ENCODE measurements at regions not wholly inside any gene's neighbourhood (a gene's known extent, or its start where the extent isn't known, plus 50 kb on each side); places are given as distances from the start of the nearest gene placed in this dataset.

DNA sequence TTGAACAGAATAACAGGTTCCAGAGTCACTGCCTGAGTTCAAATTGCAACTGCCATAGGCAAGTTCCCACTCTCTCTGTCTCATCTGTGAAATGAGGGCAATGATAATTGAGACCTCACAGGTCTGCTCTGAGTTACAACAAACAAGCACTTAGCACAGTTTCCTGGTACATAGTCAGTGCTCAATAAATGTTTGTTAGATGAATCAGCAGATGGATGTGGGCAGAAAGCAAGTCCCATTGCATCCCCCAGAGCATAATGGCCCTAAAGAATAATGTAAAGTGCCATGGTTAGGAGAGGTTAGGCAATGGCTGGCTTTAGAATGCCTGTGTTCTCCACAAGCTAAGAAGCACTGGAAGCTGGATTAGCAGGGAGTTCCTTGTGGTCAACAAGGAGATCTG, 136.5 kb upstream of the LARP1 start:
- H3K27me3 Mint-ChIP-seq: peaks cover 19% of the 10 kb centered on the region
- no peak overlapping the region for H3K27ac Mint-ChIP-seq
- no peak overlapping the region for H3K4me3 Mint-ChIP-seq
- no peaks in the 10 kb centered on the region for H3K36me3 Mint-ChIP-seq
- no peaks in the 10 kb centered on the region for H3K4me1 Mint-ChIP-seq
- H3K9me3 Mint-ChIP-seq: peaks cover 0 to 2% (median 0%) of the 10 kb centered on the region in 3 donors

DNA sequence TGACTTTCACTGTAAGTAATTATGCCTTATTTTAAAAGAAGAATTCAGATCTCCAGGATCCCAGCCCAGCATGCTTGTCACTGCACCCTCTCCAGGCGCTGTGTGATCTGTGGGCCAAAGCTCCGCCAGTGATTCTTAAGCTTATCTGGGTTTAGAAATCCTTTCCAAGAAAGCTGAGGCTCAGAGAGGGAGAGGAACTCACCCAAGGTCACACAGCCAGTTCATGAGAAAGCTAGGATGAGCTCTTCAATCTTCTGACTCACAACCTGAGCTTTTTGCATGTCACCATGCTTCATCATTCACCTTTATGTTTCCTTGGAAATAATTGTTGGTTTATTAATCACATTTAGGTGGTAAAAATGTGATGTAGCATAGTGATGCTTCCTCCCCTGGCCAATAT, 136.6 kb upstream of the HAND1 start:
- H3K4me1 Mint-ChIP-seq: peaks cover 0 to 7% (median 5%) of the 10 kb centered on the region in 3 donors
- H3K36me3 Mint-ChIP-seq: no peaks in the 10 kb centered on the region
- H3K27me3 Mint-ChIP-seq: peaks cover 36% of the 10 kb centered on the region
- no peak overlapping the region for H3K27ac Mint-ChIP-seq
- H3K4me3 Mint-ChIP-seq: no peak overlapping the region
- H3K9me3 Mint-ChIP-seq: peaks cover 0 to 2% (median 0%) of the 10 kb centered on the region in 3 donors

DNA sequence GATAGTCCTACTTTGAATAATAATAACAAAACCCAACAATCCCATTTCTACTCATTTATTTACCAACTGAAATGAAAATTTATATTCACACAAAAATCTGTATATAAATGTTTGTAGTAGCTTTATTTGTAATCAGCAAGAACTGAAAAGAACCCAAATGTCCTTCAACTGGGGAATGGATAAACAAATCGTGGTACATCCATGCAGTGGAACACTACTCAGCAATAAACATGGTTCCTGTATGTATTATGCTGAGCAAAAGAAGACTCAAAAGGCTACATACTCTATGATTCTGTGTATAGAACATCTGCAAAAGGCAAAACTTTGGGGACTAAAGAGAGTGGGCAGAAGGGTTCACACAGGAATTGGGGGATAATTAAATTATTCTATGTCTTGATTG, 136.1 kb upstream of the HAND1 start:
- Mint-ChIP-seq H3K27ac (no peak overlapping the region), H3K27me3 (peaks cover 38% of the 10 kb centered on the region), H3K36me3 (no peaks in the 10 kb centered on the region), H3K9me3 (peaks cover 0 to 2% (median 0%) of the 10 kb centered on the region in 3 donors), H3K4me3 (no peak overlapping the region), H3K4me1 (peaks cover 0 to 7% (median 5%) of the 10 kb centered on the region in 3 donors)

DNA sequence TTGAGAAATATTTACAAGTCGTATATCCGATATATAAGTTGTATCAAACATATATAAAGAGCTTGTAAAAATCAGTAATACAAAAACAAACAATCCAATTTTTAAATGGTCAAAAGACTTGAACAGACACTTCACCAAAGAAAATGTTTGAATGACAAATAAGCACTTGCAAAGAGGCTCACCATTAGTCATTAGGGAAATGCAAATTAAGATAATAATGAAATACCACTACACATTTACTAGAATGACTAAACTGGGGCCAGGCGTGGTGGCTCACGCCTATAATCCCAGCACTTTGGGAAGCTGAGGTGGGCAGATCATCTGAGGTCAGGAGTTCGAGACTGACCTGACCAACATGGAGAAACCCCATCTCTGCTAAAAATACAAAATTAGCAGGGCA, 134.6 kb upstream of the HAND1 start:
- peaks cover 0 to 2% (median 0%) of the 10 kb centered on the region in 3 donors for H3K9me3 Mint-ChIP-seq
- H3K27me3 Mint-ChIP-seq: peaks cover 38% of the 10 kb centered on the region
- H3K4me1 Mint-ChIP-seq: peaks cover 0 to 7% (median 7%) of the 10 kb centered on the region in 3 donors
- H3K27ac Mint-ChIP-seq: no peak overlapping the region
- H3K4me3 Mint-ChIP-seq: no peak overlapping the region
- H3K36me3 Mint-ChIP-seq: no peaks in the 10 kb centered on the region

DNA sequence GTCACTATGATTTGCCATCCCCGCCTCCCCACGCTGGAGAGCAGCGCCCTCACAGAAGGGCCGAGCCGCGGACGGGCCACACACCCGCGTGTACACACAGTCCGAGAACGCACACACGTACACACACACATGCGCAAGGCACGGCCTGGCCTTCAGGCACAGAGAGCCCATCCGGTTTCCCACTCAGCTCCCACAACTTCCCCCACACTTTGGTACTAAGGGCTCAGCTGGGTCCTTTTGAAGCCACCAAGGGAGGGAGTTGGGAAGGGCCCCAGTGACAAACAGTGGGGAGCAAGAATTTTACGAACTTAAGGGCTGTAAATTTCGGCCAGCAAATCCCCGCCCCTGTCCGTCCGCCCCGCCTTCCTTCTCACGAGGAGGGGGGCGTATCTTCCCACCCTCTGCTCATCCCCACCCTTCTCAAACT, 133.3 kb upstream of the HAND1 start:
- no peaks in the 10 kb centered on the region for H3K36me3 Mint-ChIP-seq
- peaks cover 38% of the 10 kb centered on the region for H3K27me3 Mint-ChIP-seq
- H3K27ac Mint-ChIP-seq: peak overlapping the region in 1 of 3 donors; percentile 16
- H3K4me3 Mint-ChIP-seq: peak overlapping the region in 3 of 4 donors; percentile 46 to 86 (median 83)
- H3K4me1 Mint-ChIP-seq: peaks cover 0 to 7% (median 7%) of the 10 kb centered on the region in 3 donors
- H3K9me3 Mint-ChIP-seq: peaks cover 0 to 2% (median 0%) of the 10 kb centered on the region in 3 donors

DNA sequence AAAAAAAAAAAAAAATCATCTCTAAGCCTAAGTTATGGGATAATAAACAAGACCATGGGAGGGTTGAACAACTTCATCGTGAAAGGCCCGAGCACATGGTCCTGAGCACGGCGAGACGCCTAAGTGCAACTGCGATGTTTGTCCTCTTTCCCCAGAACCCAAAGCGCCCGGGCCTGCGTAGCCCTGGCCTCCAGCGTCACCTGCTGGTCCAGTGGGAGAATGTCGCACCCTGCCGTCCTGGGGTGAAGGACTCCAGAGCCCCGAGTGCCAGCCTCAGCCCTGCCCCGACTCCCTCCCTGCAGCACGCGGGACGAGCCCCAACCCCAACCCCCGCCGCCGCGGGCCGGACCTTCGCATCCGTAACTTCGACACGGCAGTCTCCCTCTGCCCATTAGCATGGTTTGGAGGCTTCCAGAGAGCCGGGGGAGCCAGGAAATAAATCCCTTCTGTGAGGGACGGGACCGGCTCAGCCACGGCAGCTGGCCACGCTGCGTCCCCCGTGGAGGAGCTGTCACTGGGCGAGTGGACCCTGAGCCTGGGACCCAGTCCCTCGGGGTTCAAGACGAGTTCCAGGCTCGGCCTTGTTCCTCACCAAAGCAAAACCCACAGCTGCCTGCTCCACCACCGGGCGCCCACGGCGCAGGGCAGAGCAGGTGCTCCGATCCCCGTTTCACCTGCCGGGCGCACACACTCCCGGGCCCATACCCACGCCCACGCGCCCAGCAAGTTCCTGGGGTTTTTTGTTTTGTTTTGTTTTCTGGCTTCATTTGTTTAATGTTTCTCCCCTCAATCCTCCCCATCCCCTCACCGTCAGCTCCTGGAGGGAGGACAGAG, 132.5 kb upstream of the HAND1 start:
- Mint-ChIP-seq H3K4me1 (peaks cover 0 to 10% (median 7%) of the 10 kb centered on the region in 3 donors), H3K9me3 (peaks cover 0 to 2% (median 0%) of the 10 kb centered on the region in 3 donors), H3K36me3 (no peaks in the 10 kb centered on the region), H3K27ac (no peak overlapping the region), H3K4me3 (peak overlapping the region in 3 of 4 donors; percentile 41 to 86 (median 83)), H3K27me3 (peaks cover 37% of the 10 kb centered on the region)

DNA sequence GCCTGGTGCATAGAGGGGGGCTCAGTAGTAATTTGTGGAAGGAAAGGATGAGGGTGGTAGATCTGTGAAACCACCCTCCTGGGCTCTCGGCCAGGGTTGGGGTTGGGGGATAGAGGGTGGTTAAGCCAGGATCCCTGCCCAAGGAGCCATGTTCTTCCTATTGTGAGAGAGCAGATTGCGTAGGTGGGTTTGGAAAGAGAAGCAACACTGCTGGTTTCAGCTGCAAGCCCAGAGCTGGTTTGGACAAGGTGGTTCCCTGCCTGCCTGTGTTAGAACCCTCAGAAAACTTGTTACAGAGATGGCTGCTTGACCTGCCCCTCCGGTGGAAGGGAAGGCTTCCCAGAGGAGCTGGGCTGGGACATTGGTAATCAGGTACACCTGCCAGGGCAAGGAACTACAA, 131.2 kb upstream of the HAND1 start:
- no peaks in the 10 kb centered on the region for H3K36me3 Mint-ChIP-seq
- peaks cover 0 to 10% (median 7%) of the 10 kb centered on the region in 3 donors for H3K4me1 Mint-ChIP-seq
- H3K27me3 Mint-ChIP-seq: peaks cover 31% of the 10 kb centered on the region
- peaks cover 0 to 2% (median 0%) of the 10 kb centered on the region in 3 donors for H3K9me3 Mint-ChIP-seq
- no peak overlapping the region for H3K27ac Mint-ChIP-seq
- H3K4me3 Mint-ChIP-seq: no peak overlapping the region

DNA sequence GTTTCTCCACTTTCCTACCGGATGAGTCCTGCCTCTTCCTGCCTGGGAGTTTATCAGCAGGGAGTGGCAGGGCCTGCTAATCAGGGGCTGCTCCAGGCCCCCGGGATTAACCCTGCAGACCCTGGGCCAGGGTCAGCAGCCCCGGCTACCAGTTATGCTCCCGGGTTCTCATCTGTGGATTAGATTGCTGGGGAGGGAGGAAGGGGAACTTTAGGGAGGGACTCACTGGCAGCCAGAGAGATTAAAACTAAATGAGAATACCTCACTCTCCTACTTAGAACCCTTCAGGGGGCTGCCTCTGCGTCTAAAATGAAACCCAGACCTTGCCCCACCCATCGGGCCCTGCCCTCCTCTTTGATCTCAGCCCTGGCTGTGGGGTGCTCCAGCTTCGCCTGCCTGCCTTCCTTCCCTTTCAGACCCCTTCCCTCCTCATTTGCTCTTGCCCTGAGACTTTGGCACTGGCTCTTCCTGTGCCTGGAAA, 130.5 kb upstream of the HAND1 start:
- peaks cover 30% of the 10 kb centered on the region for H3K27me3 Mint-ChIP-seq
- no peak overlapping the region for H3K27ac Mint-ChIP-seq
- H3K9me3 Mint-ChIP-seq: no peaks in the 10 kb centered on the region
- no peak overlapping the region for H3K4me3 Mint-ChIP-seq
- peaks cover 0 to 10% (median 7%) of the 10 kb centered on the region in 3 donors for H3K4me1 Mint-ChIP-seq
- H3K36me3 Mint-ChIP-seq: no peaks in the 10 kb centered on the region

DNA sequence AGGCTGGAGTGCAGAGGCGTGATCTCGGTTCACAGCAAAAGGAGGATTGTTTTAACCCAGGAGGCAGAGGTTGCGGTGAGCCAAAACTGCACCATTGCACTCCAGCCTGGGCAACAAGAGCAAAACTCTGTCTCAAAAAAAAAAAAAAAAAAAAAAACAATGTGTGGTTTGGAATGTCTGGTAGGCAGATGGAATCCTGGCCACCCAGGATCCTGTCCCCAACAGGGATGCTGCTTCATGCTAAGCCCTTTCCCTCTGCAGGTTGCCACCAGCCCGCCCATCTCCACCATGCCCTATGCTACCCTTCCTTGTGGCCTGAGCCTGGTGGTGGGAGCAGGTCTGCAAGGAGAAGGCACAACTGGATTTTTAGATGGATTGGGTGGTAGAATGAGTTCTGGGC, 129.7 kb upstream of the HAND1 start:
- no peak overlapping the region for H3K4me3 Mint-ChIP-seq
- H3K27me3 Mint-ChIP-seq: peaks cover 35% of the 10 kb centered on the region
- no peak overlapping the region for H3K27ac Mint-ChIP-seq
- H3K36me3 Mint-ChIP-seq: no peaks in the 10 kb centered on the region
- peaks cover 0 to 10% (median 7%) of the 10 kb centered on the region in 3 donors for H3K4me1 Mint-ChIP-seq
- no peaks in the 10 kb centered on the region for H3K9me3 Mint-ChIP-seq

DNA sequence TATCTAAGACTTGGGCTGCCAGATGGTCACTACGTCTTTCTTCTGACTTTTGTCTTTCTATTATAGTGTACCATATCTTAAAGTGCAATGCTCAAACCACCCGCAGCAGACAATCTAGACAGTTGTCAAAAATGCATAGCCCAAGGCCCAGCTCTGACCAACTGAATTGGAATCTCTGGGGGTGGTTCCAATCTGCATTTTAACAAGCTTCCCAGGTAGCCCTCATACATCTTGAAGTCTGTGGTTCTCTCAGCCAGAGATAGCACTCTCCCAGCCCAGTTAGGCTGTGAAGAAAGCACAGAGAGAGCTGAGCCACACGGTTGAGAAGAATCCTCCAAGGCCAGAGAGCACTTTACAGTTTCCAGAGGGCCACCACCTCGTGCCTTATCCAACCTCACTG, 128.2 kb upstream of the HAND1 start:
- no peak overlapping the region for H3K27ac Mint-ChIP-seq
- H3K27me3 Mint-ChIP-seq: peaks cover 24% of the 10 kb centered on the region

DNA sequence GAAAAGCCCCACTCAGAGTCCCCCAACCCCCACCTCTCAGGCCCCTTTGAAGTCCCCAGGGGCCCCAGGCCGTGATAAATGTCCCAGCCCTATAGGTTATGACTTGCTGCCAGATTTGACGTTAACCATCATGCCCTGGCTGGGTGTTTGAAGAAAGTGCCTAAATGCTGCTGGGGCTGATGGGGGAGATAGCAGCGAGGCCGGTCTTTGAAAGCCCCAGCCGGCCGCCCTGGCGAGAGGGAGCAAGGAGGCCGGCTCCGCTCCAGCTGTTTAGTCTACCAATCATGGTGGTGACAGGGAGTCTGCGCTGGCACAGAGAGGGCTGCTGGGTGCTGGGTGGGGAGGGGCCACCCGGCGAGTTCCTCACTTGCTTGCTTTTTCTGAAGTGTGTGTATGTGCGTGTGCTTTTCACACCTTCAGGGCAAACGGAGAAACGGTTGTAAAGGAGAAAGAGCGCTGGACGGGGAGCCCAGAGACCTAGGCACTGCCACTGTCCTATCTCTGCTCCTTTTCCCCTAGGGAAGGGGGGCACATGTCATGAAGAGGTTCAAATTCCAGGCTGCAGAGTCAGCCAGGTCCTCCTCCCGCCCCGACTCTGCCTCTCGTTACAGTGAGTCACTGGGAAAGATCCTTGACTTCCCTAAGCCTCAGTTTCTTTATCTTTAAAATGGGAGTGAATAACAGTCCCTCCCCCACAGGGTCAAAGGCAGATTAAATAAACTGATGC, 126.1 kb upstream of the HAND1 start:
- Mint-ChIP-seq H3K4me1 (peaks cover 0 to 5% (median 0%) of the 10 kb centered on the region in 3 donors), H3K9me3 (no peaks in the 10 kb centered on the region), H3K4me3 (peak overlapping the region in 2 of 4 donors; percentile 14 to 65), H3K27ac (no peak overlapping the region), H3K27me3 (peaks cover 13% of the 10 kb centered on the region), H3K36me3 (peaks cover 2% of the 10 kb centered on the region)

More for the DNA sequence above, 128.2 kb upstream of the HAND1 start:
- Mint-ChIP-seq H3K36me3 (no peaks in the 10 kb centered on the region), H3K4me3 (no peak overlapping the region), H3K9me3 (no peaks in the 10 kb centered on the region), H3K4me1 (peaks cover 0 to 7% (median 4%) of the 10 kb centered on the region in 3 donors)

DNA sequence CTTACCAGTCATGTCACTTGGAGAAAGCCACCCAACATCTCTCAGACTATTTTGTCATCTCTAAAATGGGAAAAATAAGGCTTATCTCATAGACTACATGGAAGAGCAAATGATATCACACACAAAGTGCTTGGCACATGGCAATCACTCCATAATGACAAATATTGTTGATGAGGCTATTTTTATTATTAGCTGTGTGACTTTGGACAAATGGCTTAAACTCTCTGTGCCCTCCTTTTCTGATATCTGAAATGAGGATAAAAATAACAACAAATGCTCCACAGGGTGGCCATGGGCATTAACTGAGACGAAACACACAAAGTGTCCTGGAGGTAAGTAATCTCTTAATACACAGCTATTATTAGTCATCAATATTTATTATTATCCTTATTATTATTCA, 125.5 kb upstream of the HAND1 start:
- H3K9me3 Mint-ChIP-seq: no peaks in the 10 kb centered on the region

DNA sequence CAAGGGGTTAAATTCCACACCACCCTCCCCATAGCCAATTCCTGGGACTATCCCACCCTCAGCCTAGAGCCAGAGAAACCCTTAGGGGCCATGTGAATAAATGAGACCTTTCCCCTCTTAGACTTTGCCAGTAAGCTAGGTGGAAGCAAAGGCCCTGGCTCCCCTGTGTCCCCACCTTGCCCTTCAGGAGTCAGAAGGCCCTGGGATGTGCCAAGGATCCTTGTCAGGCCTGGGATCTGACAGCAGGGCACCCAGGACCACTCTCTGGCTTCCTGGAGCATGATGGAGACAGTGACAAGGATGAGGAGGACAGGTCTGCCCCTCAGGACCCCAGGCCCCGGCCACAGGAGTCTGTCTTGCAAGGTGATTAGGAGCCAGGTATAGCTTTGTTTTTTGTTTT, 125.0 kb upstream of the HAND1 start:
- peaks cover 15% of the 10 kb centered on the region for H3K27me3 Mint-ChIP-seq
- no peak overlapping the region for H3K4me3 Mint-ChIP-seq
- peaks cover 2% of the 10 kb centered on the region for H3K36me3 Mint-ChIP-seq
- peaks cover 0 to 3% (median 0%) of the 10 kb centered on the region in 3 donors for H3K4me1 Mint-ChIP-seq
- no peaks in the 10 kb centered on the region for H3K9me3 Mint-ChIP-seq
- H3K27ac Mint-ChIP-seq: no peak overlapping the region

More for the DNA sequence above, 125.5 kb upstream of the HAND1 start:
- no peak overlapping the region for H3K4me3 Mint-ChIP-seq
- peaks cover 2% of the 10 kb centered on the region for H3K36me3 Mint-ChIP-seq
- H3K4me1 Mint-ChIP-seq: peaks cover 0 to 3% (median 0%) of the 10 kb centered on the region in 3 donors
- no peak overlapping the region for H3K27ac Mint-ChIP-seq
- peaks cover 13% of the 10 kb centered on the region for H3K27me3 Mint-ChIP-seq

DNA sequence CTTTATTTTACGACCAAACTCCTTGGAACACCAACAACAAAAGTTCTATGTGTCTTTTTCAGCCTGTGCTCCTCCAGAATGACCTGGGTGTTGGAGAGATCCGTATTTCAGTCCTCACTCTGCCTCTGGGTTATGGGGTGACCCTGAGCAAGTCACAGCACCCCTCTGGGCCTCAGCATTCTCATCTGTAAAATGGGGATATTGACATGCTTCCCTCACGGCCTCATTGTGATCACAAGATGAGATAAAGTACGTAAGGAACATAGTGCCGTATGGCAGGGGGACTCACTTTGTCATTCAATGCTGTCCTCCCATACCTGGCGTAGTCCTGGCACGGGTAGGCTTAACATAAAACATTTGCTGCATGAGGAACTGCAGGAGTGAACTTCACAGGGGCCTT, 123.0 kb upstream of the HAND1 start:
- Mint-ChIP-seq H3K4me1 (peaks cover 0 to 3% (median 0%) of the 10 kb centered on the region in 3 donors), H3K4me3 (no peak overlapping the region), H3K27me3 (peaks cover 15% of the 10 kb centered on the region)

DNA sequence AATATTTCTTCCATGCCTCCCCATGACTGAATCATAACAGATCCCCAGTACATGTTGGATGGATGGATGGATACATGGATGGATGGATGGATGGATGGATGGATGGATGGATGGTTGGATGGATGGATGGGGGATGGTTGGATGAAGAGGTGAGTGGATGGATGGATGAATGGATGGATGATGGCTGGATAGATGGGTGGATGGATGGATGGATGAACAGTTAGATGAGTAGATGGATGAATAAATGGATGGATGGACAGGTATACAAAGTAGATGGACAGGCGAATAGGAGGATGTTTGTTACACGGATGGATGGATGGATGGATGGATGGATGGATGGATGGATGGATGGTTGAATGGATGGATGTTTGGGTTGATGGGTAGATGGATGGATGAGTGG, 120.0 kb upstream of the HAND1 start:
- H3K27me3 Mint-ChIP-seq: peaks cover 12% of the 10 kb centered on the region
- no peak overlapping the region for H3K4me3 Mint-ChIP-seq
- H3K27ac Mint-ChIP-seq: no peak overlapping the region
- no peaks in the 10 kb centered on the region for H3K9me3 Mint-ChIP-seq
- no peaks in the 10 kb centered on the region for H3K4me1 Mint-ChIP-seq
- H3K36me3 Mint-ChIP-seq: peaks cover 2% of the 10 kb centered on the region

More for the DNA sequence above, 123.0 kb upstream of the HAND1 start:
- H3K36me3 Mint-ChIP-seq: peaks cover 2% of the 10 kb centered on the region
- H3K27ac Mint-ChIP-seq: no peak overlapping the region
- H3K9me3 Mint-ChIP-seq: no peaks in the 10 kb centered on the region

All from IgD-negative memory B cell (primary cell).